CD4-positive, alpha-beta T cell treated with Interferon gamma for 1 hour (primary cell): ENCODE measurements at regions not wholly inside any gene's neighbourhood (a gene's known extent, or its start where the extent isn't known, plus 50 kb on each side); places are given as distances from the start of the nearest gene placed in this dataset.

Experiments used
- DNase-seq: peaks from one replicate; pipeline ENCODE4 v3.0.0-alpha.2; 2020

- DNase-seq: no peak
These were observed 251.7 kb upstream of the HTR2A start for GRCh38 chr13:47148543-47148942.

DNA sequence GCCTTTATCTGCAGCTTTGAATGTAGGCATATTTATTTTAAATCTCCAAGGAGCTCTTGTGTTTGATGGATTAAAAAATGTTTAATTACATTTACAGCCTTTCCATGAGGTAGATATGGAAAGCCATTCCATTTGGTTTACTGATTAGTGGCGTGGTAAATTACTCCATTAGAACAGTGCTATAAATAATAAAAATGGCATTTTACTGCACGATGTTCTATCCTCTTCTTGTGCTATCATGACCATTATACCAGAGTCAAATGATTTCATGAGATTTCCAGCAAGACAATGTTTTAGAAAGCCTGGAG, 250.9 kb upstream of the HTR2A start:
- DNase-seq: no peak

DNA sequence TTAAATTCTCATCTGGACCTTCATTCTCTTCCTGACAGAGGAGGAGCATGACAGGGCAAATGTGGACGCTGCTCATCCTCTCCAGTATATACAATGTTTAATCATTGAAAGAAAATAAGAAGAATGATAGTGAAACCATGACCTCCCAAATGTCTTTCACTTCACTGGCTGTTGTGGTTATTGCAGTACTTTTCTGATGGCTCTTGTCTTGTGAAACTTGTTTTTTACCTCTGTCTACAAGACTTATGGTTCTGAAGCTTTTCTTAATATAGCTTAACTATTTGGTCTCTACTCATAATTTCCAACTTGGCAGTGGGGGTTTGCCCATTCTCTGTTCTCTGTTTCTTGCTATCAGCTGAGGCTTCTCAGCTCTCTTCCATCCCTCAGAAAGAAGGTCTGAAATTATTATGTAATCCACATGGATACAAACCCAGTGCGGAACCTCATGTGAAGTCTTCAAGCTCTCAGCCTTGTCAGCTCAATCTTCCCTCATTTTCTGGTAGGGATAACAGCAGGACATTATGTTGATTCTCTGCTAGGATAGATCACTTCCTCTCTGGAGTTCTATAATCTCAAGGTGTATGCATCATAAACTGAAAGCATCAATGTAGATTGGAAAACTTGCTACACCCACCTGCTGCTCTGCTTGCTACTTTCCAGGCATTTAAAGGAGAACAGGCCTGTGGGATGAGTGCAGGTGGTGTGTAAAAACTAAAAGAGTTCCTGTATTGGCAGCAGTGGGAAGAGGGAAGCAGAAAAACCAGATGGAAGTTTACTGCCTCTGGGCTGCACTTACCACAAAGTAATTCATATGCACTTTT, 250.3 kb upstream of the HTR2A start:
- no peak for DNase-seq

- DNase-seq: no peak
These were observed 249.3 kb upstream of the HTR2A start for GRCh38 chr13:47146136-47146535.

DNA sequence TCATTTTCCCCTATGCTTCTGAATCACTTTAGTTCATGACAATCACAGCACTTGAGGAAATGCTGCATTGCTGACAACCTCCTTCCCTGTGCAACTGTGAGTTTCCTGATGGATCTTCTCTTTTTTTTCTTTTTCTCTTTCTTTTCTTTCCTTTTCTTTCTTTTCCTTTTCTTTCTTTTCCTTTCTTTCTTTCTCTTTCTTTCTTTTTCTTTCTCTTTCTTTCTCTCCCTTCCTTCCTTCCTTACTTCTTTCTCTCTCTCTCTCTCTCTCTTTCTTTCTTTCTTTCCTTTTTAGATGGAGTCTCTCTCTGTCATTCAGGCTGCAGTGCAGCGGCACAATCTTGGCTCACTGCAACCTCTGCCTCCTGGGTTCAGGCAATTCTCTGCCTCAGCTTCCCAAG, 247.9 kb upstream of the HTR2A start:
- DNase-seq: no peak

- DNase-seq: no peak
These were observed 245.3 kb upstream of the HTR2A start for GRCh38 chr13:47142105-47142504.

DNA sequence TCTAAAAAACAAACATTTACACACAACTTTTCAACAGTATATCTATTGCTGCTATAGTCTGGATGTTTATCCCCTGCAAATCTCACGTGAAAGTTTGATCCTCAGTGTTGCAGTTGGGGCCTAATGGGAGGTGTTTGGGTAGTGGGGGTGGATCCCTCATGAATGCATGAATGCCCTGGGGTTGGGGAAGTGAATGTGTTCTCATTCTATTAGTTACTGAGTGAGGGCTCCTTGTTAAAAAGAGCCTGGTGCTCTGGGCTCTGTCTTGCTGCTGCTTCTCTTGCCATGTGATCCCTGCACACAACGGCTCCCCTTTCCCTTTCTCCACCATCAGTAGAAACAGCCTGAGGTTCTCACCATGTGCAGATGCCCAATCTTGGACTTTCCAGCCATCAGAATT, 242.7 kb upstream of the HTR2A start:
- no peak for DNase-seq

DNA sequence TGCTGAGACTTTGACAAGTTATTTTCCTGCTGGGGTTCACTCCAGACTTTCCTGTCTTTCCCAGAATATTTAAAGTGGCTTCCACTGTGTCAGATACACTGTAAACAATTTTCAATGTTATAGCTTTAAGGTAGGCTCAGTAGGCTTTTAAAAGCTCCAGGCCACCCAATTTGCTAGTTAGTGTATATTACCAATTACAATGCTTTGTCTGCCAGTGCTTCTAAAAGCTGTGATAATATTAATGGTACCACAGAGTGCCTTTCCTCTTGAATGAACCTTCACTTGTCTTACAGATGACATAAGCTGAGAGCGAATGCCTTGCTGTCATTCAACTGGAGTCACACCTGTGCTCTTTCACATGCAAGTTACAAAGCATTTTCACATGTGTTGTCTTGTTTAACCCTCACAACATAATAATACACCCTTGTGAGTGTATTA, 239.7 kb upstream of the HTR2A start:
- no peak for DNase-seq

DNA sequence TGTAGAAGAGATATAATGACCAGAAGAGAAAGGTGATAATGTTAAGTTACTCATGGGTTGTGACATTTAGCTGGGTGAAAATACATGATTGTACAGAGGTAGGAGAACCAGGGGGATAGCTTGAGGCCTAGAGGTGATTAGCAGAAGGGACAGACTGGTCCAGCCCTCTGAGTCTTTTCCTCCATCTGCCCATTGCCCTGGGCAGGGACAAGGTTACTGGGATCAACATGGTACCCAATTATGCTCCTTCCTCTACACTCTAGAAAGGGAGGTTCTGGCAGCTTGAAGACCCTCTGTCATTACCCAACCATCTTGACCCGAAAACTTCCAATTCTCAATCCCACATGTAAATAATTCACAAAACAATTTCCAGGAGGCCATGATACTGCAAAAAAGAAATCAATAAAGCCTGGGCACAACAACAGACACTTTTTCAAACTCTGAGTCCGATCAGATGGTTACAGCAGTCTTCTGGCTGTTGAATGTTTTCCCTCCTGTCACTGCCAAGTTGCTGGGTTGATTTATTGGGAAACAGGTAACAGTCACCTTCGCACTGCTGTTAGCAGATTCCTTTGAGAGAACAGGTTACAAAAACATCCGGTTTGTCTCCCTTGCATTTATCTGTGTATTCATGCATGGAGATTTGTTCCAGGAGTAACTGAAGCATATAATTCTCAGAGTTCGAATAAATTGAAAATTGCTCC, 239.1 kb upstream of the HTR2A start:
- DNase-seq: no peak

DNA sequence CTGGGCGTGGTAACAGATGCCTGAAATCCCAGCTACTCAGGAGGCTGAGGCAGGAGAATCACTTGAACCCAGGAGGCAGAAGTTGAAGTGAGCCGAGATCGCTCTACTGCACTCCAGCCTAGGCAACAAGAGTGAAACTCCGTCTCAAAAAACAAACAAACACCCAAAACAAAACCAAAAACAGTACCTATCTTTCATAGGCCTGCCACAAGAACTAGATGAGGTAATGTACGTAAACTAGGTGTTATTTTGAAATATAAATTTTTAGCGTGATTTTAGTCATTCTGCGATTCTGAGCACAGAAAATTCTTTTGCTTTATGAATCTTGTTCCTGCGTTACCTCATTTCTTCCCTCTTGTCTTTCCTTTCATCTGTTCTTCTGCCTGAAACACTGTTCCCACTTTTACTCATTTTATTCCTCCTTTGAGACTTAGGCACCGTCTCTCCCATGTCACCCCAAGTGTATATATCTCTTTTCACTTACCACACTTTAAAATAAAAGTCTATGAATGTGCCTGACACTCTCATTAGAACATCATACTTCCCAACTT, 238.2 kb upstream of the HTR2A start:
- DNase-seq: no peak

DNA sequence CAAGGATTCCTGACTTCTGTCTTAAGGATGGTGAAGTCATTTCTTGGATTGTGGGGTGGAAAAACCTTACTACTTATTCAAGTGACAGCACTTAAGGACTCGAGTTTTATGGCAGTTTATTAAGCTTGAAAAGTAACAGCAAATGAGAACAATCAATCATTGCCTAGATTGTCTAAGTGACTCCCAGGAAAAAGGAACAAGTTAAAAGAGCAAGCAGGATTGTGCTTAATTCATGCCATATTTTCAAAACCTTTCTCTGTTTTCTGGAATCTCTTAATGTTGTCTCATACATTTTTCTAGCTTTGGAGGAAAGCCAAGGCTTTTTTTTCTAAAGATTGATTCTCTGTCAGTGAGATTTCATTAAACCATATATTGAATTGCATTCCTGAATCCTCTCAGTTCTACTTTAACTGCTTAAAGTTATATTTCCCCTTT, 236.2 kb upstream of the HTR2A start:
- DNase-seq: no peak

- no peak for DNase-seq
These were observed 232.6 kb upstream of the HTR2A start for GRCh38 chr13:47129461-47129860.

DNA sequence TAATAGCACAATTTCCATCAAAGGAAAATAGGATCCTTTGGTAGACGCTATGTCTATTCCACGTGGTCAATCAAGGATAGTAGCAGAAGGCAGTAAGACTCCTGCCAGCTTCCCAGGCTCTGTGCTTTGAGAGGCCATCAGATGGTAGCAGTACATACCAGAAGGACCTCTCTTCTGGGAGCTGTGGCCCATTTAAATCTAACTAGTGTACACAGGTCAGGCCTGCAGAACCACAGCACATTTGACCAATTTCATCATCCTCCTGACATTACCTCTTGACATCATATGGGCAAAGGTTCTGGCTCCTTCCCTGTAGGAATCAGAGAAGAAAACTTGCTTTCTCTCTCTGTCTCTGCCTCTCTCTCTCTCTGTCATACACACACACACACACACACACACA, 229.6 kb upstream of the HTR2A start:
- DNase-seq: no peak

GRCh38 chr13:47121092-47121763, 224.4 kb upstream of the HTR2A start:
- no peak for DNase-seq

DNA sequence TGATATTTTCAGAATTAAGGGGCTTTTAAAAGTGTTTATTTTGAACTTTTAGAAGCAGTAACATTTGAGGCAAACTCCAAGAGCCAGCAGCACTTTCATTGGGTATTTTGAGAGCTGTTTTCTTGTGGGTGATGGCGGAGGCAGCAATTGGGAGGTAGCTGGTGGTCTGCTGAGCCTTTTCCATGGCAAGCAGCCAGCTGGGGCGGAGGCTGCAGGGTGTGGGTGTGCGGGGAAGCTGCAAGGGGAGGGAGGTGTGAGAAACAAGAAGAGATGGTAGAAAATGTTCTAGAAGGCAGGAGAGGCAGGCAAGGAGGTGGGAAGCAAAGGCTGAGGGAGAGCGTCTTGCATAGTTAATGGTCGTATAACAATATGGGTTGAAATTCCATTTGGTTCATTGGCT, 223.4 kb upstream of the HTR2A start:
- no peak for DNase-seq

- no peak for DNase-seq
These were observed 222.9 kb upstream of the HTR2A start for GRCh38 chr13:47119575-47120235.

- no peak for DNase-seq
These were observed 220.4 kb upstream of the HTR2A start for GRCh38 chr13:47117268-47117667.

DNA sequence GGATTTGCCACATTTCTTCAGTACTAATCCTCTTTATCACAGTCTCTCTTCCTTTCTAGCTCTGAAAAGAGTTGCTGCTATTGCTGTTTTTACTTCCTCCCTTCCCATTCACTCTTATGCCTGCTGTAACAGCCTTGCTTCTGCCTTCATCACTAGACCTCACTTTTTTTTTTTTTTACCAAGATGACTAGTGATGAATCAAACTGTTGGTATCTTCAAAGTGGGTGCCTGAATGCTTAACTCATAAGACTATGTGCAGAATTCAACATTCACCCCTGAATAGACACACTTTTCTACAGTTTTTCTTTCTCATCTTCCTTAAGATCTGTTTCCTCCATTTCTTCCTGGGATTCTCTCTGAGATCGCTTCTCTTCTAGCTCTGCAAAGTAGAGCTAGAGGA, 217.2 kb upstream of the HTR2A start:
- no peak for DNase-seq

GRCh38 chr13:47112903-47113299, 216.0 kb upstream of the HTR2A start:
- DNase-seq: no peak

DNA sequence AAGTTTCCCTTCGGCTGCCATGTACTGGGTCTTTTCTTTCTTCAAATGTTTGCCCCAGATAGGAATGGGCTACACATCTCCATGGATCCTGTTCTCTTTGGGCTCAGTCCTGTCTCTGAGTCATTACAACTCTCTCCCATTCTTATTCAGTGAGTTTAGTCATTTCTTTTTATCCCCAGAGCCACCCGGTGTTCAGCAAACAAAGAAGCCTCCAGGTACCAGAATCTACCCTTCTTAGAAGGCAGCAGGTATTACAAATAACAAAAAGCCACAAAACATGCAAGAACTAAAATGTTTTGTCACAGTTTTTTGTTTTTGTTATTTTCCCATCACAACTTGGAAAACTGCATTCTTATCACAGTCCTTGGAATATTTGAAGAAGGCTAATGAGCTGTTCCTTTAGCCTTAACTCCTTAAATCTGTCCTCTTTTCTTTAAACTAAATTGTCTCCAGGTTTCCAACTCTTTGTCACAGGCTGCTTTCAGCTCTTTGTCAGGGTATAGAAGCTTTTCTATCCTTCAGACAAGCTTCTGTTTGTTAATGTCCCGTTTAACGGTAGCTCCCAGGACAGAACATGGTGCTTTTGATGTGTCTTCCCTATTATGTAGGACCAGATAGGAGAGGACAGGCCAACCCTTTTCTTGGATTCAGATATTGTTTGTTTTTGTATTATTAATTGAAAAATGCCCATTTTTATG, 215.5 kb upstream of the HTR2A start:
- DNase-seq: no peak

DNA sequence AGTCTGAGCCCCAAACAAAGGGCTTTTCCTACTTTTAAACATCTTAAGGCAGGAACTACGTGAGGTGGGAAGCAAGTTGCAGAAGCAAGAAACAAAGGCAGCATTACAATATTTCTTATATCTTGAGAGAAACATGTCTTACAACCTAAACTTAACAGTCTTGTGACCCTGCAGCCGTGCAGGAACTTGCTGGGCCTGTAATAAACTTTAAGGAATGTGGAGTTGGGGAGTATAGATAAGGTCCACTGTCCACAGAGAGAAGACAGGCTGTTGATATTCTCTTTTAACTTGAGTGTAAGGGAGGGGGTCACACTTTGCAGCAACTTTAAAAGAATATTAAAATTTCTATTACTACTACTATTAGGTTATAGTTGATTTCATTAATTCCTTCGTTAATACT, 214.6 kb upstream of the HTR2A start:
- no peak for DNase-seq

DNA sequence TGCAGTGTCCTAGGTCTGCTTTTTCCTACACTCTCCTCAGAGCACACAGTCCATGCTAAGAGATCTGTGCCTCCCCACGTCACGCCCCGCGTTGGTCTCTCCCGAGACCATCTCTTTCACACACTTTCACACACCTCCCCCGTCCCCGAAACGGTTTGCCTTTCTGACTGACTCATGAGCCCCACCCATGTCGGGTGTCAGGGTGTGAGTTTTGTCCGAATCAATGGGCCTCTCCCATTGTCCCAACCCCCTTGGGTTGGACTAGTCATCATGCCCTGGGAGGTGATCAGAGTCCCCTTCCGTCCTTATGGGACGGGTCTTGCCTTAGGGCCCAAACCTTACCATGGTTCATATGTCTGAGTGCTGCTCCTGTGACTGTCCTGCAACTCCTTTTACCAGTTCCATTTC, 214.0 kb upstream of the HTR2A start:
- DNase-seq: no peak

DNA sequence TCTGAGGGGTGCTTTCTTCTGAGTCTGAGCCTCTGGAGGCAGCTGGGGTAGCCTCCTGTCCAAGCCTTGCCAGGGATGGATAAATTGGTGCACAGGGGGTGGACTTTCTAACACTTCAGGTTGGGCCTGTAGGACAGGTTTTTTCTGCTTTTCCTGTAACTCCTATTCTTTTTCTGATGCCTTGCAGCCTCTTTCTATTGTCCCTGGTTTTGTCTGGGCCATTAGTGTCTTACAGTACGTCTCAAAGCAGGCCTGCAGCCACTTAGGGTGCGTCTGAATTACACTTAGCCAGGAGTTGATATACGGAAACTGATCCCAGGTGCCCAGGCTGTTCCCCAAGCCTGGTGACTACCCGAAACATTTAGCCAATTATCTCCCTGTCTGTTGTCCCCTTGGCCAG, 213.3 kb upstream of the HTR2A start:
- no peak for DNase-seq
